K562 (cell line): ENCODE measurements at regions not wholly inside any gene's neighbourhood (a gene's known extent, or its start where the extent isn't known, plus 50 kb on each side); places are given as distances from the start of the nearest gene placed in this dataset.

Experiments
- ATAC-seq: fragments of 200-7000 bp; cut with Tn5 transposase; 3 replicates; pipeline ENCODE4 v1.9.1; 2020; ENCODE audit warnings: moderate library complexity
- BruUV-seq: library from RNA; stranded (reverse); fragments of 400-500 nt; replicated peaks from 2 replicates; lab custom pipeline; 2021; lab: Mats Ljungman, UMichigan
- CTCF ChIA-PET: fragments of 300-600 bp; formaldehyde crosslinking; extraction: SDS; loops from one replicate; lab custom pipeline; 2021; ENCODE audit warnings: low intra/inter-chr PET ratio; lab: Yijun Ruan, JAX
- POLR2A ChIA-PET: fragments of 300-600, 350-650 bp; sonication (Branson Sonifier 250); formaldehyde crosslinking; extraction: SDS; loops from one replicate; lab custom pipeline; 2021; ENCODE audit warnings: antibody characterized with exemption, inconsistent platforms; lab: Yijun Ruan, JAX
- DNase-seq, 4 experiments: peaks; one replicate each; pipeline versions ENCODE4 v3.0.0 to v3.0.0-alpha.2; 2011 to 2018; ENCODE audit warnings: low spot score in 3 of 4, mixed read lengths in 3 of 4; ENCODE audit errors: extremely low read depth in 1 of 4
- FAIRE-seq: peaks from 2 replicates; lab custom pipeline; 2011; peaks lifted over from hg19 to GRCh38; lab: Jason Lieb, UNC
- H2AFZ ChIP-seq: 2 replicates; pipeline ENCODE4 v1.6.0; 2011; ENCODE audit warnings: low read depth, low read length, control low read depth, inconsistent platforms
- H3K27ac ChIP-seq: fragments of 200-600 bp; 3 replicates; pipeline ENCODE4 v1.8.0; 2011; ENCODE audit warnings: low read depth, mild to moderate bottlenecking, control low read depth, inconsistent platforms, low read length, moderate library complexity, mixed read lengths; ENCODE audit errors: extremely low read depth
- H3K27me3 ChIP-seq, 2 experiments: fragments of 300-600 bp in 1 of 2; 2 replicates in 1 of 2; 3 replicates in 1 of 2; pipeline versions ENCODE4 v1.6.0 to v1.8.0; 2011; ENCODE audit warnings: inconsistent platforms in 2 of 2, low read length in 2 of 2, mild to moderate bottlenecking in 1 of 2, mixed read lengths in 1 of 2, moderate library complexity in 1 of 2; ENCODE audit not compliant: control insufficient read depth in 2 of 2, insufficient read depth in 2 of 2
- H3K36me3 ChIP-seq: fragments of 300-600 bp; 3 replicates; pipeline ENCODE4 v1.8.0; 2011; ENCODE audit warnings: mild to moderate bottlenecking, low read length, inconsistent platforms; ENCODE audit not compliant: control insufficient read depth, insufficient read depth
- H3K4me1 ChIP-seq, 2 experiments: fragments of 200-600 bp in 1 of 2; replicated peaks in 1 of 2; 2 replicates in 1 of 2; 3 replicates in 1 of 2; pipeline versions ENCODE4 v1.5.1 to v1.8.0; 2011; ENCODE audit warnings: inconsistent platforms in 2 of 2, low read length in 2 of 2, mild to moderate bottlenecking in 1 of 2, mixed read lengths in 1 of 2, moderate library complexity in 1 of 2; ENCODE audit not compliant: control insufficient read depth in 2 of 2, insufficient read depth in 2 of 2
- H3K4me2 ChIP-seq: 2 replicates; pipeline ENCODE4 v1.6.1; 2011; ENCODE audit warnings: low read length, control low read depth, inconsistent platforms, mixed read lengths; ENCODE audit not compliant: insufficient read depth
- H3K4me3 ChIP-seq: fragments of 200-600 bp; sonication (generic), shearing (Covaris generic); 2 replicates; pipeline ENCODE4 v1.5.1; 2016; ENCODE audit warnings: control low read depth, inconsistent platforms
- H3K79me2 ChIP-seq: fragments of 200-600 bp; 3 replicates; pipeline ENCODE4 v1.8.0; 2011; ENCODE audit warnings: low read length, inconsistent platforms; ENCODE audit not compliant: control insufficient read depth, insufficient read depth
- H3K9ac ChIP-seq, 2 experiments: 2 replicates each; pipeline versions ENCODE4 v1.6.0 to v1.6.1; 2011; ENCODE audit warnings: low read depth in 2 of 2, low read length in 2 of 2, control low read depth in 1 of 2, inconsistent platforms in 1 of 2, mild to moderate bottlenecking in 1 of 2, mixed read lengths in 1 of 2; ENCODE audit not compliant: insufficient read depth in 1 of 2
- H3K9me1 ChIP-seq: one replicate; pipeline ENCODE4 v1.6.0; 2011; ENCODE audit warnings: inconsistent platforms, mild to moderate bottlenecking, low read length, moderate library complexity; ENCODE audit not compliant: control insufficient read depth, insufficient read depth
- H3K9me3 ChIP-seq: replicated peaks from 2 replicates; pipeline ENCODE4 v1.5.1; 2011; ENCODE audit warnings: low read depth, low read length, inconsistent platforms; ENCODE audit not compliant: control insufficient read depth, insufficient read depth
- H4K20me1 ChIP-seq: replicated peaks from 2 replicates; pipeline ENCODE4 v1.6.1; 2011; ENCODE audit warnings: low read length, inconsistent platforms, mixed read lengths; ENCODE audit not compliant: control insufficient read depth, insufficient read depth
- CBFB ChIP-seq: sonication (generic); formaldehyde crosslinking; IDR thresholded peaks from 2 replicates; pipeline ENCODE4 v1.4.0; 2020; ENCODE audit warnings: mild to moderate bottlenecking, missing genetic modification reagents
- HBP1 ChIP-seq: fragments of 450-650 bp; formaldehyde crosslinking; IDR thresholded peaks from 2 replicates; pipeline ENCODE4 v1.4.0; 2022; ENCODE audit warnings: missing genetic modification characterization
- KLF13 ChIP-seq: fragments of 450-650 bp; IDR thresholded peaks from 2 replicates; pipeline ENCODE4 v1.6.1; 2016; ENCODE audit warnings: missing genetic modification characterization, low read depth, mild to moderate bottlenecking, missing compliant biosample characterization, moderate library complexity, borderline replicate concordance
- MCM3 ChIP-seq: fragments of 450-650 bp; IDR thresholded peaks from 2 replicates; pipeline ENCODE4 v1.6.1; 2016
- NONO ChIP-seq, 2 experiments: fragments of 200-400 bp in 1 of 2; fragments of 450-650 bp in 1 of 2; formaldehyde crosslinking in 1 of 2; IDR thresholded peaks; 2 replicates each; pipeline ENCODE4 v1.6.1; 2017; ENCODE audit warnings: low read depth in 2 of 2, mild to moderate bottlenecking in 2 of 2, moderate library complexity in 2 of 2, low read length in 1 of 2
- RBM14 ChIP-seq: fragments of 200-400 bp; formaldehyde crosslinking; IDR thresholded peaks from 2 replicates; pipeline ENCODE4 v1.6.1; 2018; ENCODE audit warnings: low read depth, mild to moderate bottlenecking, low read length, moderate library complexity, borderline replicate concordance; ENCODE audit not compliant: insufficient read depth
- RCOR1 ChIP-seq, 2 experiments: IDR thresholded peaks; 2 replicates each; pipeline ENCODE4 v1.6.1; 2012; ENCODE audit warnings: low read depth in 2 of 2, low read length in 2 of 2, borderline replicate concordance in 1 of 2, improper control_type of control experiment in 1 of 2
- TAF15 ChIP-seq: fragments of 200-400 bp; formaldehyde crosslinking; IDR thresholded peaks from 2 replicates; pipeline ENCODE4 v1.6.1; 2017; ENCODE audit warnings: mild to moderate bottlenecking, low read depth, low read length, moderate library complexity
- TARDBP ChIP-seq: fragments of 450-650 bp; IDR thresholded peaks from 2 replicates; pipeline ENCODE4 v1.6.1; 2016
- ZNF24 ChIP-seq: fragments of 450-650 bp; IDR thresholded peaks from 2 replicates; pipeline ENCODE4 v1.6.1; 2016
- ZNF3 ChIP-seq: fragments of 250-450 bp; sonication (Bioruptor Pico); IDR thresholded peaks from 2 replicates; pipeline ENCODE4 v1.5.0; 2021; ENCODE audit warnings: mild to moderate bottlenecking, moderate library complexity
- whole genome bisulfite sequencing: fragments of 100-300 bp; shearing (Covaris generic); methylation state at CpG from one replicate; pipeline ENCODE4 v1.1.6; 2016; ENCODE audit warnings: low coverage, mixed read lengths; ENCODE audit not compliant: insufficient coverage; ENCODE audit errors: missing lambda C conversion rate; 5-methylcytosine and 5-hydroxymethylcytosine counted together
- in situ Hi-C: fragments of 300-500 bp; cut with MboI; formaldehyde crosslinking; loops from 4 replicates; pipeline ENCODE4 v1.15.0; 2018; ENCODE audit warnings: inconsistent platforms, mixed read lengths
- intact Hi-C: fragments of 100-400 bp; cut with micrococcal nuclease; formaldehyde crosslinking; loops from 2 replicates; pipeline ENCODE4 v1.14.2; 2022
- TF ChIP-seq, protein P1 (sequence below), 2 experiments: IDR thresholded peaks; 2 replicates each; pipeline ENCODE4 v1.6.1; 2012; ENCODE audit warnings: improper control_type of control experiment in 2 of 2, low read depth in 2 of 2, low read length in 2 of 2, borderline replicate concordance in 1 of 2
- TF ChIP-seq, protein P2 (sequence below): sonication (generic); formaldehyde crosslinking; IDR thresholded peaks from 2 replicates; pipeline ENCODE4 v1.8.1; 2022; ENCODE audit warnings: missing genetic modification reagents
- TF ChIP-seq, protein P3 (sequence below), 2 experiments: IDR thresholded peaks; 2 replicates each; pipeline ENCODE4 v1.6.1; 2011; ENCODE audit warnings: borderline replicate concordance in 1 of 2, control low read depth in 1 of 2, low read depth in 1 of 2, low read length in 1 of 2, mild to moderate bottlenecking in 1 of 2, mixed read lengths in 1 of 2, moderate library complexity in 1 of 2; ENCODE audit not compliant: insufficient read depth in 1 of 2, insufficient read length in 1 of 2, poor library complexity in 1 of 2, severe bottlenecking in 1 of 2; ENCODE audit errors: extremely low read depth in 1 of 2
- TF ChIP-seq, protein P4 (sequence below), 3 experiments: IDR thresholded peaks in 2 of 3; conservative IDR thresholded peaks in 1 of 3; 2 replicates each; pipeline ENCODE4 v1.5.1; 2011 to 2012; ENCODE audit warnings: low read length in 3 of 3, mild to moderate bottlenecking in 3 of 3, control low read depth in 2 of 3, improper control_type of control experiment in 1 of 3, inconsistent platforms in 1 of 3, low read depth in 1 of 3, mixed read lengths in 1 of 3, moderate library complexity in 1 of 3; ENCODE audit not compliant: insufficient read depth in 2 of 3

GRCh38 chr4:159899596-159899995, 796.7 kb downstream of the RAPGEF2 start:
- no CpG with 5 or more reads among the region's 4 CpGs for WGBS
- Histone ChIP-seq H3K4me1 (no peaks in the 10 kb centered on the region), H3K4me3 (no peak overlapping the region), H3K9ac (no peak overlapping the region), H3K9me3 (no peaks in the 10 kb centered on the region), H3K79me2 (no peaks in the 10 kb centered on the region), H3K27me3 (no peaks in the 10 kb centered on the region), H3K36me3 (no peaks in the 10 kb centered on the region), H4K20me1 (no peaks in the 10 kb centered on the region), H2AFZ (no peak overlapping the region), H3K9me1 (no peaks in the 10 kb centered on the region), H3K27ac (no peak overlapping the region), H3K4me2 (no peak overlapping the region)
- in situ Hi-C loops (no loop called here), intact Hi-C loops (no loop called here)
- ChIA-PET POLR2A (no interaction called here), CTCF (no interaction called here)
- ATAC-seq (no peak), DNase-seq (no peak), FAIRE-seq (no peak)
- BruUV-seq = no TSS peak
- no peak for TF ChIP-seq TAF15
- TF ChIP-seq, protein P1, sequence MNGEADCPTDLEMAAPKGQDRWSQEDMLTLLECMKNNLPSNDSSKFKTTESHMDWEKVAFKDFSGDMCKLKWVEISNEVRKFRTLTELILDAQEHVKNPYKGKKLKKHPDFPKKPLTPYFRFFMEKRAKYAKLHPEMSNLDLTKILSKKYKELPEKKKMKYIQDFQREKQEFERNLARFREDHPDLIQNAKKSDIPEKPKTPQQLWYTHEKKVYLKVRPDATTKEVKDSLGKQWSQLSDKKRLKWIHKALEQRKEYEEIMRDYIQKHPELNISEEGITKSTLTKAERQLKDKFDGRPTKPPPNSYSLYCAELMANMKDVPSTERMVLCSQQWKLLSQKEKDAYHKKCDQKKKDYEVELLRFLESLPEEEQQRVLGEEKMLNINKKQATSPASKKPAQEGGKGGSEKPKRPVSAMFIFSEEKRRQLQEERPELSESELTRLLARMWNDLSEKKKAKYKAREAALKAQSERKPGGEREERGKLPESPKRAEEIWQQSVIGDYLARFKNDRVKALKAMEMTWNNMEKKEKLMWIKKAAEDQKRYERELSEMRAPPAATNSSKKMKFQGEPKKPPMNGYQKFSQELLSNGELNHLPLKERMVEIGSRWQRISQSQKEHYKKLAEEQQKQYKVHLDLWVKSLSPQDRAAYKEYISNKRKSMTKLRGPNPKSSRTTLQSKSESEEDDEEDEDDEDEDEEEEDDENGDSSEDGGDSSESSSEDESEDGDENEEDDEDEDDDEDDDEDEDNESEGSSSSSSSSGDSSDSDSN (IDR thresholded peaks at IDR 0.05; ENCODE audit: borderline replicate concordance in 1 of 2, low read depth in 2 of 2, low read length in 2 of 2) = no peak
- no peak for TF ChIP-seq HBP1 (CRISPR knock-in tag)
- TF ChIP-seq, protein P2, sequence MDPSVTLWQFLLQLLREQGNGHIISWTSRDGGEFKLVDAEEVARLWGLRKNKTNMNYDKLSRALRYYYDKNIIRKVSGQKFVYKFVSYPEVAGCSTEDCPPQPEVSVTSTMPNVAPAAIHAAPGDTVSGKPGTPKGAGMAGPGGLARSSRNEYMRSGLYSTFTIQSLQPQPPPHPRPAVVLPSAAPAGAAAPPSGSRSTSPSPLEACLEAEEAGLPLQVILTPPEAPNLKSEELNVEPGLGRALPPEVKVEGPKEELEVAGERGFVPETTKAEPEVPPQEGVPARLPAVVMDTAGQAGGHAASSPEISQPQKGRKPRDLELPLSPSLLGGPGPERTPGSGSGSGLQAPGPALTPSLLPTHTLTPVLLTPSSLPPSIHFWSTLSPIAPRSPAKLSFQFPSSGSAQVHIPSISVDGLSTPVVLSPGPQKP = no peak
- TF ChIP-seq KLF13 (tag) = no peak
- no peak for TF ChIP-seq ZNF24
- TF ChIP-seq, protein P3, sequence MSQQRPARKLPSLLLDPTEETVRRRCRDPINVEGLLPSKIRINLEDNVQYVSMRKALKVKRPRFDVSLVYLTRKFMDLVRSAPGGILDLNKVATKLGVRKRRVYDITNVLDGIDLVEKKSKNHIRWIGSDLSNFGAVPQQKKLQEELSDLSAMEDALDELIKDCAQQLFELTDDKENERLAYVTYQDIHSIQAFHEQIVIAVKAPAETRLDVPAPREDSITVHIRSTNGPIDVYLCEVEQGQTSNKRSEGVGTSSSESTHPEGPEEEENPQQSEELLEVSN (IDR thresholded peaks at IDR 0.05; ENCODE audit: borderline replicate concordance in 1 of 2, extremely low read depth in 1 of 2, insufficient read depth in 1 of 2, insufficient read length in 1 of 2, low read depth in 1 of 2, low read length in 1 of 2, poor library complexity in 1 of 2, severe bottlenecking in 1 of 2) = no peak
- TF ChIP-seq RBM14 = no peak
- TF ChIP-seq MCM3 = no peak
- no peak for TF ChIP-seq RCOR1 (IDR thresholded peaks at IDR 0.05; ENCODE audit: borderline replicate concordance in 1 of 2, low read depth in 2 of 2, low read length in 2 of 2)
- TF ChIP-seq, protein P4, sequence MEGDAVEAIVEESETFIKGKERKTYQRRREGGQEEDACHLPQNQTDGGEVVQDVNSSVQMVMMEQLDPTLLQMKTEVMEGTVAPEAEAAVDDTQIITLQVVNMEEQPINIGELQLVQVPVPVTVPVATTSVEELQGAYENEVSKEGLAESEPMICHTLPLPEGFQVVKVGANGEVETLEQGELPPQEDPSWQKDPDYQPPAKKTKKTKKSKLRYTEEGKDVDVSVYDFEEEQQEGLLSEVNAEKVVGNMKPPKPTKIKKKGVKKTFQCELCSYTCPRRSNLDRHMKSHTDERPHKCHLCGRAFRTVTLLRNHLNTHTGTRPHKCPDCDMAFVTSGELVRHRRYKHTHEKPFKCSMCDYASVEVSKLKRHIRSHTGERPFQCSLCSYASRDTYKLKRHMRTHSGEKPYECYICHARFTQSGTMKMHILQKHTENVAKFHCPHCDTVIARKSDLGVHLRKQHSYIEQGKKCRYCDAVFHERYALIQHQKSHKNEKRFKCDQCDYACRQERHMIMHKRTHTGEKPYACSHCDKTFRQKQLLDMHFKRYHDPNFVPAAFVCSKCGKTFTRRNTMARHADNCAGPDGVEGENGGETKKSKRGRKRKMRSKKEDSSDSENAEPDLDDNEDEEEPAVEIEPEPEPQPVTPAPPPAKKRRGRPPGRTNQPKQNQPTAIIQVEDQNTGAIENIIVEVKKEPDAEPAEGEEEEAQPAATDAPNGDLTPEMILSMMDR (IDR thresholded peaks at IDR 0.05 in 2 of 3, conservative IDR thresholded peaks at IDR 0.05 in 1 of 3; ENCODE audit: insufficient read depth in 2 of 3, low read depth in 1 of 3, low read length in 3 of 3) = no peak
- no peak for TF ChIP-seq CBFB (CRISPR knock-in tag)
- TF ChIP-seq TARDBP = no peak
- TF ChIP-seq ZNF3 (CRISPR knock-in tag) = no peak
- TF ChIP-seq NONO (IDR thresholded peaks at IDR 0.05; ENCODE audit: low read depth in 2 of 2, low read length in 1 of 2) = no peak
